Hippocampal formation (tissue), 2 donors: ENCODE measurements at regions not wholly inside any gene's neighbourhood (a gene's known extent, or its start where the extent isn't known, plus 50 kb on each side); places are given as distances from the start of the nearest gene placed in this dataset.
"Not testable (repeated sequence)": the region's sequence is repeated elsewhere in the genome, so short reads cannot be mapped to it uniquely, and the experiment has no call there.

Experiments
- DNase-seq, 2 donors: peaks; one replicate each; lab custom pipeline; 2025; lab: John Stamatoyannopoulos, UW

DNA sequence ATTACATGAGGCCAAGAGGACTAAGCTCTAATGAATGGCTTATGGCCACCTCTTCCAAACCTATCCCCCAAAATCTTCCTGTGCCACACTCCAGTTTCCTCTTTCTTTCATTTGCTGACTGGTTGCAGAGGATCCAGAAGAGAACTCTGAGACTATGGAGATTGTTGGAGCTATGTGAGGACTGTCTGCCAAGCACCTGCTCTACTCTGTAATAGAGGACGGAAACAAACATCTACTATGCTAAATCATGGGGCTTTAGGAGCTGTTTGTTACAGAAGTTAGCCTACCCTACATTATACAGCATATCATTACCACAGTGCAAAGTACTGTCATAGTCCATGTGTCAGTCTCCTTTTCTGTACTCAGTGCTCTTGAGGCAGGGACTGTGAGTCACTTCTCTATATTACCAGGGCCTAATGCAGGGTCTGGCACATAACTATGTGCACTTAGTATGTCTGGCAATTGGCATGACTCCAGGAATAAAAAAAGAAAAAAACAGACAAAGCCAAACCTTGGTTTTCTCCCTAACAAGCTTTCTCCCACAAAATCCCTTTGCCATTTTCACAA lies 95.1 kb downstream of the RPAP3 start:
- no peak for DNase-seq

DNA sequence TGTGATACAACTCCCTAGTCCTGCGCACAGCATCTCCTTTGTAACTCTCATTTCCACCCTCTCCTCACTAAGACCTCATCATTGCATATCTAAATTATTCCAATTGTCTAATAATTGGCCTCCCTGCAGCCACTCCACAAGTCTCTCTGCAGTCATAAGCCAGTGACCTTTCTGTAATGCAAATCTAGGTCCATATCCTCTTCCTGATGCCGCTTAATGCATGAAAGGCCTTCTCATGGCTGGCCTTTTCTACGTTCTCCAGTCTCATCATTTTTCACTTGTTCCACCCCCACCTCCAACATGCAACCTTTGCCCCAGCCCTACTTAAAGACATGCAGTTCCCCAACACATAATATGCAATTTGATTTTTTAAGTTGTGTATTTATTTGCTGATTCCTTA lies 96.0 kb downstream of the RPAP3 start:
- no peak for DNase-seq

- not testable (repeated sequence) for DNase-seq
Observed at GRCh38 chr12:47608671-47609070, 97.2 kb downstream of the RPAP3 start.

DNA sequence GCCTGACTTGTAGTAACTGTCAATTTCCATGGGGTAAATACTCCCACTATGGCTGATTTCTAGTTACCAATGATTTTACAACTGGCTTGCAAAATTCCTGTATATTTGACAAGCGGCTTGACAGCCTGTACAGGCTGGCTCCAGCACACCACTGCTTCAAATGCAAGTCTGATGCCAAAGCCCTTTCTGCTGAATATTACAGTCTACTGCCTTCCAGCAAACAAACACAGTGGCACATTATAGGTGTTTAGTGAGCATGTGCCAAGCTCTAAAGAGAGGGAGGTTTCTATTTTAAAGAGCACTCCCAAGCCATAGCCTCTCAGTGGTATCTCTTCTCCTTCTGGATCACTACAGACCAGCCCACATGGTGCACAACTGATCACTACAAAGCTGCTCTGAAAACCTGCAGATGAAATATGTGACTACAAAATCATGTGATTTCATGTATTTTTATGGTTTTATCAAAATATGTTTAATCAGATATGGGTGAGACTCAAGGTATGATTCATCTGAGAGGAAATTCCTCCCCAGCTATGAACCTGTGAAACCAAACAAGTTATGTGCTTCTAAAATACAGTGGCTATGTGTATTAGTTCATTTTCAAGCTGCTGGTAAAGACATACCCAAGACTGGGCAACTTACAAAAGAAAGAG lies 101.5 kb downstream of the RPAP3 start:
- DNase-seq, result no peak

- no peak for DNase-seq
Observed at GRCh38 chr12:47602949-47603558, 102.8 kb downstream of the RPAP3 start.

DNA sequence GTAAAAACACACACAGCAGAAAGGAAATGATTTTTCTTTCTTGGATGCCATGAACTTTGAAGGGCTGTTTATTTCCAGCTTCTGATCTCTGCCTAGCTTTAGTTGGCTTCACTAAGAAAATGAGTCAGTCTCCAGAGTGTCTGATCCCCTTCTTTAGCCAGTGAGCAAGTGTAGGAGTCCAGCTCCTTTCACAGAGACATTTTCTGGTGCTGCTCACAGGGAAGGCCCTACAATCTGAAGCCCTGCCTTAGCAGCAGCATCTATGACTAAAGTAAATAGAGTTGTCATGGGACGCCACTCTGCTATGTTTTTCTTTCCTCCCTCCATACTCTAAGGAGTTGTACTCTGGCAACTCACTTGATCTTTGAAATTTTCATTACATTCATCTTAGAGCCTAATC lies 103.5 kb downstream of the RPAP3 start:
- DNase-seq, result no peak

DNA sequence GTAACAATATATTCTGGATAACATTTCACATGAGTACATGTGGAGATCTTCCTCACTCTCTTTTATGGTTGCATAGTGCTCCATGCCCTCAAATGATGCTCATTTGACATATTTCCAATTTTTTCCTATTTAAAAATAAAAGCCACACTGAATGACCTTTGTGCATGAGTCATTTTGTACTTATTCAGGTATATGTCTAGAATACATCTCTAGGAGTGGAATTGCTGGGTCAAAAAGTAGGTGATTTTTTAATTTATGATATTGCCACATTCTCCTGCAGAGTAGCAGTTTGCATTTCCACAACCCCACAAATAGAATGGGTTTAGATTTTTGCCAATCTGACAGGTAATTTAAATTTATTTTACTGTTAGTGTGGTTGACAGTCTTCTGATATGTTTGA lies 104.8 kb downstream of the RPAP3 start:
- no peak for DNase-seq

DNA sequence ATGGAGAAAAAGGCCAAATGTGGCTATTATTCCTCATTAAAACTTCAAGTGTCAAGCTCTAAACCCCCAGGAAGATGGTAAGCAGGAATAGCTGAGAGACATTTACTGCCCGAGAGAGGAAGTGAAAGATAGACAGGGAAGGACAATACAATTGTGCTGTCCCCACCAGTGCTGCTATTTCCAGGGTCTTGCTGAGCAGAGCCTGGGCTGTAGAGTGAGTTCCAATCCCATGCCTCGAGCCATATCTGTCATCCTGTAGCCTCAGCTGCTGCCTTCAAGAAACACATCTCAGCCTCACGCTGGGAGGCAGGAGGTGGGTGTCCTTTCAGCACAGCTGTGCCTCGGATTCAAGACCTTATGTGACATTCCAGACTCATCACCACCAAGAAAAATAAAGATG lies 114.0 kb downstream of the RPAP3 start:
- peak in 1 of 2 donors; percentile 15 for DNase-seq

- no peak for DNase-seq
Observed at GRCh38 chr12:47591361-47591791, 114.5 kb downstream of the RPAP3 start.

GRCh38 chr12:47590771-47591360 lies 115.0 kb downstream of the RPAP3 start:
- DNase-seq, result no peak

DNA sequence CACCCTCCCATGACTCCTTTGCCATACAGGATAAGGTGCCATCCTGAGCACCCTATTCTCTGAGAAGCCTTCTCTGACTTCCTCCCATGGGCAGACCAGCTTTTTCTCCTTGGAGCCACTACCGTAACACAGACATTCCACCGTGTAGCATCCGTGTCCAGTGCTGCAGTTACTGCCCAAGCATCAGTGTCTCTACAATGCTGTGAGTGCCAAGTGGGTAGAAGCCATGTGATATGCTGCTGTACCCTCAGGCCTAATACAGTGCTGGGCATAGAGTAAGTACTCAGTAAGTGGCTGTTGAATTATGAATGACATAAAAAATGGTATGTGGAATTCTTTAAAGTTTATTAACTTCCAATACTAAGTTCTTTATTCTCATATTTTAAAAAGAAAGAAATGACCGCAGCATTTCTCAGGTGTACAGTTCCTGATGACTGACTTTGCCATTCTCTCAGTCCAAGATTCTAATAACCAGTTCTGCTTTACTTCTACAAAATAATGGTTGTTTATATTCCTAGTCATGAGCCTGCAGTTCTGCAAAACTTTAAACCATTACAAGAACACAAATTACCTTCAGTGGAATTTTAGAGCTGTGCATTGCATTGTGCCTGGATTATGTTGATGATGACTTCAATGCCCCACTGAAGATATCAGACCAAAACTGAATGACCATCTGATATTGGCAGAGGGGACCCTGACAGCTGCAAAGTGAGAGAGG lies 118.7 kb downstream of the RPAP3 start:
- DNase-seq, result no peak

DNA sequence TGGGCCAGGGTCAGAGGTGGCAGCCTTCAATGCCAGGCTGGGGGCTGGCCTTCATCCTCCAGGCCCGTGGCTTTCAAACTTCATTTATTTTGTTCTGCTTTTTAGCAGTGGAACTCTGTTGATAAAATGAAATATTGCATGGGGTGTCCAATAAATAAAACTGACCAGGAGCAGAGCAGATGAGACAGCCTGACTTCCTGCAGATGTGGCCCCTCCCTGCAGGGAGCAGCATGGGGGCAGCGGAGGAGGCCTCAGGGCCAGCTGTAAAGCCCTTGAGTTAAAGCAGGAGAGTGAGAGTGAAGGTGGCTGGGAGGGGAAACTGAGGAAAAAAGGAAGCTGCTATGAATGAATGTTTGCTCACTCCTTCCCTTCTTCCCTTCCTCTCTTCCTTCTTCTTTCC lies 120.3 kb downstream of the RPAP3 start:
- DNase-seq, result no peak

DNA sequence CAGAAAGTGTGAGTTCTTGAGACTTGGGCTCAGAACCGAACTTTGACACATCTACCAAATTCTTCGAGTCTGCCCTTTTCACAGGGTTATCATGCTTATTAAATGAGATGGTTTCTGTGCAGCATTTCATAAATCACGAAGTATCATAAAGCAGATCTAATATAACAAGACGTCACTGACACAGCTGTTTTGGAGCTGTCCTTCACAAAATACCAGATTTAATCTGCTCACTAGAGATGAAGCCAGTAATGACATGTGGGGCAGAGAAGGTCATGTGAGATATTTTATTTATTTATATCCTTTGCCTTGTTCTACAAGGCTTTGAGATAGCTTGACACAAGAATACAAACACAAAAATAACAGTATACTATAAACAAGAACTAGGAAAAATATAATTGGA lies 127.0 kb downstream of the RPAP3 start:
- DNase-seq, result no peak

DNA sequence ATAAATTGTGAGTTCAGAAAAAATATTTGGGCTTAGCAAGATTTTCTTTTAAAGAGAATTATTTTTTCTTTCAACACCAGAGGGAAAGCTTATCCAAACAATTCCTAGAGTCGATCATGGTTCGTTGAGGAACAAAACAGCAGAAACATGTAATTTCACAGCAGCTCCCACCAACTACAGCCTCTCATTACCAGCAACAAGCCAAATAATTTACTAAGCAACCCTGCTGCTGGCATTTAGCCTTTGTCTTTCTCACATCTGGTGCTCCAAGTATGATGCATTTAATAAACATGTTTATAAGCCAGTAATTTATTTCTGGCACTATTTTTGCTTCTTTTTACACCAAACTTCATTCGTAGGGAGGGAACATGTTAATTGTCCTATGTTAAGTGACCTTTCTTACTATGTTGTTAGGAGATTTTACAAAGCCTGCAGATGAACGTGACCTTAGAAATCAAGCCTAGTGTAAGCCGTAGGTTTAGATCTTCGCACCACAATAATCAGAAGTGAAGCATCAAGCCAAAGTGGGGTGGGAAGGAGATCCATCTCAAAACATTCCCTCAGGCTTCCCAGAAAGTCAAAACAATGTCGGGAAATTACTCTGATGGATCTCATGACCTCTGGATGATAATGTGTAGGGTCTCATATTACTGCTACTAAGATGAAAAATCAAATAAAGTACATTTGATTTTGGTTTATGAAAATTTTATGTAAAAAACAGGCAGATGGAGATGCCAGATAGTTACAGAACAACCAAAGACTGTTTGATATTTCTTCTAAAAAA lies 128.4 kb downstream of the RPAP3 start:
- DNase-seq, result no peak

GRCh38 chr12:47576289-47576945 lies 129.4 kb downstream of the RPAP3 start:
- DNase-seq, result no peak

GRCh38 chr12:47574252-47575021 lies 131.4 kb downstream of the RPAP3 start:
- no peak for DNase-seq

- no peak for DNase-seq
Observed at GRCh38 chr12:47573146-47573659, 132.6 kb downstream of the RPAP3 start.

- DNase-seq, result no peak
Observed at GRCh38 chr12:47570151-47570550, 135.7 kb downstream of the RPAP3 start.

DNA sequence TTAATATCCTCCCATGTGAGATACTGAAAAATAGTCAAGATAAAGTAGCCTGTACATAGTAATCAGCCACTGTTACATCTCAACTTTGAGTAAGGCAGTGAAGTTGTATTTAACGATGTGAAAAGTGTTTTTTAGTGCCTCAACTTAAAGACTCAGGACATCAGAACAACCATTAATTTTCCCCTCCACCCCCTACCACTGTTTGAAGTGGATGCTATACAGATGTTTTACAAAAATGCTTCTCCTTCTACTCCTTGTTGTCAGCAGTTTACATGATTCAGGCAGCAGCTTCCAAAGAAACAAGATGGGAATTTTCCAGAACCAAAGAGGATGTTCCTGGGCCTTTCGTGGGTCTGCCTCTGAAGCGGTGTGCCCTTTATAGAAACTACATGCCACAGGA lies 143.6 kb downstream of the RPAP3 start:
- no peak for DNase-seq

GRCh38 chr12:47561746-47562145 lies 144.1 kb downstream of the RPAP3 start:
- no peak for DNase-seq
